ENCODE measurements at regions not wholly inside any gene's neighbourhood (a gene's known extent, or its start where the extent isn't known, plus 50 kb on each side); places are given as distances from the start of the nearest gene placed in this dataset.

GRCh38 chr7:35483568-35483967, 211.4 kb downstream of the HERPUD2 start:
- DNase-seq (ENCODE audit: extremely low read depth, insufficient read length) = no peak
- TF ChIP-seq CTCF (IDR thresholded peaks at IDR 0.05; ENCODE audit: insufficient read depth, low read length, poor library complexity, severe bottlenecking) = no peak

GRCh38 chr7:35482231-35482630, 212.7 kb downstream of the HERPUD2 start:
- Histone ChIP-seq H3K4me3 (replicated peaks; ENCODE audit: low read depth, low read length) (no peak overlapping the region), H3K27me3 (replicated peaks; ENCODE audit: control insufficient read depth, insufficient read depth, low read length) (no peaks in the 10 kb centered on the region), H3K36me3 (ENCODE audit: control insufficient read depth, insufficient read depth, low read length) (no peaks in the 10 kb centered on the region)
- DNase-seq (ENCODE audit: extremely low read depth, insufficient read length) = no peak
- TF ChIP-seq CTCF (IDR thresholded peaks at IDR 0.05; ENCODE audit: insufficient read depth, low read length, poor library complexity, severe bottlenecking) = no peak

More at GRCh38 chr7:35483568-35483967, 211.4 kb downstream of the HERPUD2 start:
- H3K4me3 ChIP-seq (replicated peaks; ENCODE audit: low read depth, low read length) = no peak overlapping the region
- 0 out of 2 replicates have a peak, but pooled peaks cover 2% of the 10 kb centered on the region for H3K27me3 ChIP-seq (replicated peaks; ENCODE audit: control insufficient read depth, insufficient read depth, low read length)
- H3K36me3 ChIP-seq (ENCODE audit: control insufficient read depth, insufficient read depth, low read length) = no peaks in the 10 kb centered on the region

GRCh38 chr7:35480806-35481205, 214.1 kb downstream of the HERPUD2 start:
- H3K36me3 ChIP-seq (ENCODE audit: control insufficient read depth, insufficient read depth, low read length) = no peaks in the 10 kb centered on the region
- TF ChIP-seq CTCF (IDR thresholded peaks at IDR 0.05; ENCODE audit: insufficient read depth, low read length, poor library complexity, severe bottlenecking) = no peak
- DNase-seq (ENCODE audit: extremely low read depth, insufficient read length) = no peak
- no peaks in the 10 kb centered on the region for H3K27me3 ChIP-seq (replicated peaks; ENCODE audit: control insufficient read depth, insufficient read depth, low read length)
- H3K4me3 ChIP-seq (replicated peaks; ENCODE audit: low read depth, low read length) = no peak overlapping the region

GRCh38 chr7:35477609-35478008, 217.3 kb downstream of the HERPUD2 start:
- TF ChIP-seq CTCF (IDR thresholded peaks at IDR 0.05; ENCODE audit: insufficient read depth, low read length, poor library complexity, severe bottlenecking) = no peak

GRCh38 chr7:35474100-35474499, 220.2 kb upstream of the TBX20 start:
- Histone ChIP-seq H3K27me3 (replicated peaks; ENCODE audit: control insufficient read depth, insufficient read depth, low read length) (no peaks in the 10 kb centered on the region), H3K4me3 (replicated peaks; ENCODE audit: low read depth, low read length) (no peak overlapping the region), H3K36me3 (ENCODE audit: control insufficient read depth, insufficient read depth, low read length) (no peaks in the 10 kb centered on the region)
- no peak for DNase-seq (ENCODE audit: extremely low read depth, insufficient read length)
- TF ChIP-seq CTCF (IDR thresholded peaks at IDR 0.05; ENCODE audit: insufficient read depth, low read length, poor library complexity, severe bottlenecking) = no peak

More at GRCh38 chr7:35477609-35478008, 217.3 kb downstream of the HERPUD2 start:
- no peak overlapping the region for H3K4me3 ChIP-seq (replicated peaks; ENCODE audit: low read depth, low read length)
- H3K36me3 ChIP-seq (ENCODE audit: control insufficient read depth, insufficient read depth, low read length) = no peaks in the 10 kb centered on the region
- H3K27me3 ChIP-seq (replicated peaks; ENCODE audit: control insufficient read depth, insufficient read depth, low read length) = no peaks in the 10 kb centered on the region
- no peak for DNase-seq (ENCODE audit: extremely low read depth, insufficient read length)

GRCh38 chr7:35468606-35469005, 214.7 kb upstream of the TBX20 start:
- Histone ChIP-seq H3K27me3 (replicated peaks; ENCODE audit: control insufficient read depth, insufficient read depth, low read length) (no peaks in the 10 kb centered on the region), H3K36me3 (ENCODE audit: control insufficient read depth, insufficient read depth, low read length) (no peaks in the 10 kb centered on the region), H3K4me3 (replicated peaks; ENCODE audit: low read depth, low read length) (no peak overlapping the region)
- no peak for DNase-seq (ENCODE audit: extremely low read depth, insufficient read length)
- no peak for TF ChIP-seq CTCF (IDR thresholded peaks at IDR 0.05; ENCODE audit: insufficient read depth, low read length, poor library complexity, severe bottlenecking)

Data from GM06990 (cell line).